GM20000 (cell line): ENCODE measurements at regions not wholly inside any gene's neighbourhood (a gene's known extent, or its start where the extent isn't known, plus 50 kb on each side); places are given as distances from the start of the nearest gene placed in this dataset.

Experiments
- DNase-seq: peaks from one replicate; pipeline ENCODE4 v3.0.0; 2012; ENCODE audit warnings: low spot score
- TF ChIP-seq, protein P1 (sequence below): IDR thresholded peaks from 2 replicates; pipeline ENCODE4 v1.5.1; 2012; ENCODE audit warnings: mild to moderate bottlenecking, control low read depth; ENCODE audit errors: extremely low read depth, missing control alignments

DNA sequence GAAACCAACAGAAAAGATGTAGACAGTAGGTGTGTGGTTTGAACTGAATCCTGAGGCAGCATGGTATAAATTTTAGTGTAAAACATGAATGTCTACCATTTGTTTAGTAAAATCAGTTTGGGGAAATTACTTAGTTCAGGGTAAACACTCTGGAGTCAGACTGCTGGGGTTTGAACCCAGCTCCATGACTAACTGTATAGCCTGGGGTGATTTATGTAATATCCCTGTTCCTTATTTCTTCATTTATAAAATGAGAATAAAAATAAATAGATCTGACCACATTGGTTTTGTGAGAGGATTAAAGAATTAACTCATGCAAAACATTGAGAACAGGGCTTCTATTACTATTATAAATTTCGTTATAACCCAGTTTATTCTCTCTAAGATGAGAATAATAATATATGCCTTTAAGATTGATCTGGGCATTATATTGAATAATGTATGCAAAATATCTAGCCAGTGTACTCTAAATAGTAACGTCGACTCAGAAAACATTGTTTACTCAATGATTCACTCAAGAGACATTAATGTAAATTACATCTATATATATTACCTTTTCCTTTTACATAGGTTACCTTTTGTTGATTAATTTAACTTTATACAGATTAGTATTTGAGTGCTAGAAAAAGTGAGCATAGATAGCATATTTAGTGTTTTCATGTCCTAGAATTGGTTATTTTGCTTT lies 120.6 kb upstream of the KCNJ16 start:
- TF ChIP-seq, protein P1, sequence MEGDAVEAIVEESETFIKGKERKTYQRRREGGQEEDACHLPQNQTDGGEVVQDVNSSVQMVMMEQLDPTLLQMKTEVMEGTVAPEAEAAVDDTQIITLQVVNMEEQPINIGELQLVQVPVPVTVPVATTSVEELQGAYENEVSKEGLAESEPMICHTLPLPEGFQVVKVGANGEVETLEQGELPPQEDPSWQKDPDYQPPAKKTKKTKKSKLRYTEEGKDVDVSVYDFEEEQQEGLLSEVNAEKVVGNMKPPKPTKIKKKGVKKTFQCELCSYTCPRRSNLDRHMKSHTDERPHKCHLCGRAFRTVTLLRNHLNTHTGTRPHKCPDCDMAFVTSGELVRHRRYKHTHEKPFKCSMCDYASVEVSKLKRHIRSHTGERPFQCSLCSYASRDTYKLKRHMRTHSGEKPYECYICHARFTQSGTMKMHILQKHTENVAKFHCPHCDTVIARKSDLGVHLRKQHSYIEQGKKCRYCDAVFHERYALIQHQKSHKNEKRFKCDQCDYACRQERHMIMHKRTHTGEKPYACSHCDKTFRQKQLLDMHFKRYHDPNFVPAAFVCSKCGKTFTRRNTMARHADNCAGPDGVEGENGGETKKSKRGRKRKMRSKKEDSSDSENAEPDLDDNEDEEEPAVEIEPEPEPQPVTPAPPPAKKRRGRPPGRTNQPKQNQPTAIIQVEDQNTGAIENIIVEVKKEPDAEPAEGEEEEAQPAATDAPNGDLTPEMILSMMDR = no peak
- no peak for DNase-seq

DNA sequence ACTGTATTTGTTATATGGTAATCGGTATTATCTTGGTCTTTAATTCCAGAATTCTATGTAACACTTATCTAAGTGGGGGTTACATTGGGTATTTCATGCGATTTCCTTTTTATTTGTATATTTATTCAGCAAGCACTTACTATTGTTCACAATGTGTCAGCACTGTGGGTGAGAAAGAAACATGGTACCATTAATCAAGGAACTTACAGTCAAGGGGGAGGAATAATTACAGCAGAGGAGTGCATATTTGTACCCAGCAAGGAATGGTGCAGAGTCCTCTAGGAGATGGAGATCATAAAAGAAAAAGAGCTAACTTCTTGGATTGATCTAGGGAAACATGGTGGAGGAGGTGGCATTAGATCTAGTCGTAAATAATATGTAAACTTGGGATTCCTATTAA lies 117.0 kb upstream of the KCNJ16 start:
- TF ChIP-seq, protein P1 = no peak
- DNase-seq = no peak

GRCh38 chr17:69959283-69959682 lies 115.7 kb upstream of the KCNJ16 start:
- TF ChIP-seq, protein P1 = no peak
- DNase-seq = no peak

DNA sequence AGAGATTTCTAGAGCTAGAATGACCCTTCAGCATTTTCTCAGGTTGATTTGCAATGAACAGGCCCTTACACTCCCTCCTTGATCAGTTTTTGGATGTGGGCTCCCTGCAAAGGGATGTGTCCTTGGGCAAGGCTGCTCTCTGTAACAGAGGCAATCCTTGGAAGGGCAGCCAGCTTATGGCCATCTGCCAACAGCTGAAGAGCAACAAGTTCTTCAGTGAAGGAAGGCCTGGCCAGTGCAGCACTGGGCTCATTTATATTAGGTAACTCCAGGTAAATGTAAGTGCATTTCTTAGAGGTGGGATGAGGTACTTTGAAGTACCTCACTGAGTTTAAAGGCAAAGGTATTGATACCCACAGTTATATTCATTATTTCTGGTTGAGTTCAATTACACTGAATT lies 114.3 kb upstream of the KCNJ16 start:
- no peak for DNase-seq
- TF ChIP-seq, protein P1 = no peak

GRCh38 chr17:69961501-69962145 lies 113.4 kb upstream of the KCNJ16 start:
- TF ChIP-seq, protein P1 = no peak
- DNase-seq = no peak

DNA sequence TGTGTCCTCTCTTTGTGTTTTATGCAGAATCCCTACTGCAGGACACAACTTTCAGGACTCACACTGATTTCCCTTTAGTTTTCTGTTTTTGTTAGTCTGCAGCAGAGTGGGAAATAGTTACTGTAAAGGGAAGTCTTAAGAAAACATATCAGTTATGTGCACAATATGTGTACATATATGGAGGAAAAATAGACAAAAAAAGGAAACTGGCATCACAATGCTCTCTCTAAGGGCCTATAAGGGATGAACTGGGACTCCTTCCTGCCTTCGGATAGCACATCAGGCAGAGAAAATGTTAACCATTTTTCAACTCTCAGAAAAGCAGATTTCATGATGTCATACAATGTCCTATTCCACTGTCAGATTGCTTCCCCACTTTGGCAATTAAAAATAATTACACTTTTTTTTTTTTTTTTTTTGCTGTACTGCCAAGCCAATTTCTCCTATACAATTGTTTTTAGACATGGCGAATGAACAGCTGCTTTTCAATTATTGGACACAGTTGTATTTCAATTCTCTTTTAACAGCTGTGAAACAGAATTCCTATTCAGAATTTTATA lies 112.5 kb upstream of the KCNJ16 start:
- TF ChIP-seq, protein P1 = no peak

DNA sequence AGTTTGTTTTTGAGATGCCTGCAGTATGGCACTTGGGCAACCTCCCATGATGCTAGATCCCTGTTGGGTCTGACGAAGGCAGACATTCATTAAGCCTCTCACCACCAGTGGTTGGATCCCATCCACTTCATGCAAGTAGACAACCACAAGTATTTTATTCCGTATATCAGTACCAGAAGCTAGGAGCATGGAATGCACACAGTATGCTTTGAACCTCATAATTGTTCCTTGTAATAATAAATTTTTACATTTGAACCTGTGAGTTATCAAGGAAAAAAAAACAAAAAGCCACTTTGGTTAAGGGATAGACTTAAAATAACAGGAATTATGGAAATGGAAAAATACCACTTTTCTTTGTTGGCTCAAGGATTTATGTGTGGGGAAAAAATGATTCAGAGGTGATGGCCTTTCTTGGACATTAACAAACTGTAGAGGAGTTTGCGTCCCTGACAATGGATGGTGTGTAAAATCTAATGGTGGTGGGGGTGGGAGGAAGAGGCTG lies 107.1 kb upstream of the KCNJ16 start:
- DNase-seq = no peak
- TF ChIP-seq, protein P1 = no peak

More for the DNA sequence above, 112.5 kb upstream of the KCNJ16 start:
- no peak for DNase-seq
